ENCODE measurements at regions not wholly inside any gene's neighbourhood (a gene's known extent, or its start where the extent isn't known, plus 50 kb on each side); places are given as distances from the start of the nearest gene placed in this dataset.
A peak's percentile ranks its signal among the peaks of the same experiment; 100 is the strongest.

GRCh38 chr2:57892920-57893319 lies 153.7 kb upstream of the VRK2 start:
- no peak for FAIRE-seq

GRCh38 chr2:57893347-57893746 lies 153.3 kb upstream of the VRK2 start:
- FAIRE-seq = no peak

- FAIRE-seq = no peak
These were observed 152.8 kb upstream of the VRK2 start for GRCh38 chr2:57893786-57894185.

- no peak for FAIRE-seq
These were observed 152.2 kb upstream of the VRK2 start for GRCh38 chr2:57894381-57894780.

- FAIRE-seq = no peak
These were observed 148.7 kb upstream of the VRK2 start for GRCh38 chr2:57897920-57898319.

- no peak for FAIRE-seq
These were observed 146.7 kb upstream of the VRK2 start for GRCh38 chr2:57899898-57900297.

GRCh38 chr2:57902578-57902977 lies 144.0 kb upstream of the VRK2 start:
- FAIRE-seq = no peak

- peak; percentile 84 for FAIRE-seq
These were observed 140.4 kb upstream of the VRK2 start for GRCh38 chr2:57906152-57906732.

GRCh38 chr2:57907411-57907810 lies 139.2 kb upstream of the VRK2 start:
- no peak for FAIRE-seq

- FAIRE-seq = no peak
These were observed 137.9 kb upstream of the VRK2 start for GRCh38 chr2:57908736-57909161.

GRCh38 chr2:57918126-57918525 lies 128.5 kb upstream of the VRK2 start:
- FAIRE-seq = no peak

GRCh38 chr2:57920342-57920939 lies 126.2 kb upstream of the VRK2 start:
- FAIRE-seq = no peak

GRCh38 chr2:57934659-57935058 lies 111.9 kb upstream of the VRK2 start:
- no peak for FAIRE-seq

- FAIRE-seq = no peak
These were observed 110.4 kb upstream of the VRK2 start for GRCh38 chr2:57936216-57936615.

- FAIRE-seq = no peak
These were observed 109.2 kb upstream of the VRK2 start for GRCh38 chr2:57937456-57937855.

- FAIRE-seq = no peak
These were observed 104.8 kb upstream of the VRK2 start for GRCh38 chr2:57941816-57942215.

- FAIRE-seq = no peak
These were observed 103.3 kb upstream of the VRK2 start for GRCh38 chr2:57943315-57943714.

GRCh38 chr2:57947398-57947797 lies 99.2 kb upstream of the VRK2 start:
- no peak for FAIRE-seq

GRCh38 chr2:57954020-57954419 lies 92.6 kb upstream of the VRK2 start:
- FAIRE-seq = no peak

- no peak for FAIRE-seq
These were observed 89.4 kb upstream of the VRK2 start for GRCh38 chr2:57957238-57957637.

- no peak for FAIRE-seq
These were observed 87.2 kb upstream of the VRK2 start for GRCh38 chr2:57959390-57959789.

GRCh38 chr2:57962861-57963260 lies 83.7 kb upstream of the VRK2 start:
- no peak for FAIRE-seq

- FAIRE-seq = no peak
These were observed 81.4 kb upstream of the VRK2 start for GRCh38 chr2:57965219-57965618.

- FAIRE-seq = no peak
These were observed 80.6 kb upstream of the VRK2 start for GRCh38 chr2:57965961-57966360.

GRCh38 chr2:57973621-57974186 lies 72.9 kb upstream of the VRK2 start:
- FAIRE-seq = no peak

Measured in endometrium (tissue), 2 donors.